ENCODE measurements at regions not wholly inside any gene's neighbourhood (a gene's known extent, or its start where the extent isn't known, plus 50 kb on each side); places are given as distances from the start of the nearest gene placed in this dataset.
"Not testable (repeated sequence)": the region's sequence is repeated elsewhere in the genome, so short reads cannot be mapped to it uniquely, and the experiment has no call there.

DNA sequence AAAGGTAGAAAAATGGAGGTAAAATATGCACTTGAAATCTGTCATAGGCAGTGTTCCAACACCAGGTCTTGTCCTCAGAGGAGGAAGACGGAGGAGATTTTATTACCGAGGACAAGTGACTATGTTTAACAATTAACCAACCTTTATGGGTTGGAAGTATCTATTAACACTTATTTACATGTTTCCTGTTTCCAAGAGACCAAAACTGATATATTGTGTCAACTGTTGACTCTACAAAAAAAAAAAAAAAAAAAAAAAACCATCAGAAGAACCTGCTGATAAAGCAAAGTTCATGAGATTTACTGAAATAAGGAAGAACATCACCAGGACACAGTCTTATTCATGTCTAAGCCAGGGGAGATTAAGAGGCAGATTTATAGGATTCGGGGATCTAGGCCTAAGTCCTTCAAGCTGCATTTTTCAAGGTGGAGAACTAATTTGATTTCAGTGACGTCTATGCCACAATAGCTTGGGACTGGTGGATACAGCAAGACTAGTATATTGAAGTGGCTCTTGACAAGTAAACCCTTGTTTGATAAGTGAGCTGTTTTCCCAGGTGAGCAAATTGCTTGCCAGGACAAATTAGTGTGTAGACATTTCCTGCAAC is 126.6 kb upstream of the NAA20 start:
- no peak for DNase-seq (ENCODE audit: extremely low read depth in 1 of 2, low read depth in 1 of 2)

DNA sequence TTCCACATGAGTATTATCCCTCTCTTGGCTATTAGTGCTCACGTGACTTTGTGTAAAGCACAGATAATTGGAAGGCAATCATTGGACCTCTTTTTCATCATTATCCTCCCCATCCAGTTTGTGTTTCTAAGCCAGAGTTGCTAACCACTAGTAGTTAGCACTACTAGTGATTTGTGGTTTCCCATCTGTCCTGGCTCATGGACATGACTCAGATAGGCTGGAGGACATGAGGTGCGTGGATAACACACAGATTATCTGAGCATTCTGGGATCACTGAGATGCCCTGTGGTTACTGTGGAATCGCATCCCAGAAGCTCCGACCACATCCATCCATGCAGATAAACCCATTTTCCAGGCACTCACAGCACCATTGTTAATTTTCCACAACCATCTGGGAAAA is 123.8 kb upstream of the NAA20 start:
- no peak for DNase-seq (ENCODE audit: extremely low read depth in 1 of 2, low read depth in 1 of 2)

DNA sequence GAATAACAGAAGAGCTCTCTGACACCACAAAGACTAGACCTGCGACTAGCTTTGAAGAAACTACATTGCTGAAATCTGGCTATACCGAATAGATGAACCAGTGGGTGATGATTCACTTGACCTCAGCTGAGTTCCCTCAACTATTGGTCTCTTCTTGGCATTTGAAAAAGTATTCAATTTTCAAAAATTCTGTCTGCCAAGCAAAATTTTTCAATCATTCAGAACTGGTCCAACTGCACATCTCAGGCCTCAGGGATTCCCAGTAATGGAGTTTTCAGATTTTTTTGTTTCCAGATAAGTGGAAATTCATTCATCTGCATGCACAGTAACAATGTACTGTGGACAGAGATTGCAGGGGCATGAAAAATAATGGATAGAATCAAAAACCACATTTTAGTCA is 121.4 kb upstream of the NAA20 start:
- no peak for DNase-seq (ENCODE audit: extremely low read depth in 1 of 2, low read depth in 1 of 2)

- DNase-seq (ENCODE audit: extremely low read depth in 1 of 2, low read depth in 1 of 2): no peak
These were observed 119.3 kb upstream of the NAA20 start for GRCh38 chr20:19897891-19898290.

DNA sequence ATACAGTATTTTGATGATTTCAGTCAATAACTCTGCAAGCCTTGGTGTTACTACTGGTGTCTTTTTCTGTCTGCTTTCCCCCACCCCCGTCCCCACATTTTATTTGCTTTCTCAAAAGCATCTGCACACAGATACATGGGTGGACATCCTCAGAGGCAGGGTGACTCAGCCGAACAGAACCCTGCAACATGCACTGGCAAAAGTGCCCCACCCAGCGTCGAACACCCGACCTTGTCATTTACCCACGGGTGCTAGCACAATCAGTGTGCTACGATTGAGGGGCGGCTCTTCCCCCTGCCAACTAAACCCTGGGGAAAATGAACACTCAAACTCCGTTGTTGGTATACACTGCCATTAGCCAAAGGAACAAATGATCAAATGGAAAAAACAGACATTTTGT is 115.9 kb upstream of the NAA20 start:
- no peak for DNase-seq (ENCODE audit: extremely low read depth in 1 of 2, low read depth in 1 of 2)

- DNase-seq (ENCODE audit: extremely low read depth in 1 of 2, low read depth in 1 of 2): no peak
These were observed 113.9 kb upstream of the NAA20 start for GRCh38 chr20:19903168-19903811.

DNA sequence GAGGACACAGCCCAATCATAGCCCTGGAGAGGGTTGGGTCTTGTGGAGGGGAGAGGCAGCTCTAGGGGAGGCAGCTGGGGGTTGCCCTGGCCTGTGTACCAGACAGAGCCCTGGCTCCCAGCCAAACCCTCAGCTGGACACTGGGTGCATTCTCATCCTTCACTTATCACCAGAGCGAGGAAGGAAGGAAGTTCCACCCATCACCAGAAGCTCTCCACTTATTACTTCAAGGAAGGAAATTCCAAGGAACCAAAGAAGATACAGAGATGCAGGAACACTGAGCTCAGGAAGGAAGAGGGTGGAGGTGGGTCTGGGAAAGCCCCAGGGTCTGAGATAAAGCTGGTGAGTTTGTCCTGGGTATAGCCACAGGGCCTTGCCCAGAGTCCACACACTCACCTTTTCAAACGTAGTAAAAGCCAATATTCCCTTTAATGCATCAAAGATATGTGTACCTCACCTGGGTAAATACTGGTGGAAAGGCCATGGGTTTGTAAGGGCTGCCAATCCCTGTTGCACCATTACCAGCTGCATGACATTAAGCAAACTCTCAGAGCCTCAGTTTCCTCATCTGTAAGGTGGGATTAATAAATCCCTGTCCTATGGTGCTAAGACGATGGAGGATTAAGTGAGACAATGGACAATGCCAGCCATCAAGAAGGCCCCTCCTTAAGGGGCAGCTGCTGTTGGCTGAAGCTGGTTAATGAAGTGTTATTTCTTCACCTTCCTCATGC is 109.7 kb upstream of the NAA20 start:
- DNase-seq (ENCODE audit: extremely low read depth in 1 of 2, low read depth in 1 of 2): no peak

DNA sequence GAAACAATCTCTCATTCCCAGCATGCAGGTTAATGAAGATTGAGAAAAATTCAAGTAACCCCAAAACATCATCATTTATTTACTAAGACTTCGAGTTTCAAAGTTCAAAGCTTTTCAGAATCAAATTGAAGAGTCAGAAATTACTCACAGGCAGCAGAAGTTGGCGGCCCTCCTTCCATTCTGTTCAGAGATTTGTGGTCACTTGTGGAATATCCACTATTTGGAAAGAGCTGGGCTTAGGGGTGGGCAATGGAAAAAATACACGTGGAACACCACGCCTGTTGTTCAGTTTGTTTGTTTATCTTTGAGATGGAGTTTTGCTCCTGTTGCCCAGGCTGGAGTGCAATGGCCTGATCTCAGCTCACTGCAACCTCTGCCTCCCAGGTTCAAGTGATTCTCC is 108.6 kb upstream of the NAA20 start:
- DNase-seq (ENCODE audit: extremely low read depth in 1 of 2, low read depth in 1 of 2): no peak

GRCh38 chr20:19909725-19910124 is 107.4 kb upstream of the NAA20 start:
- DNase-seq (ENCODE audit: extremely low read depth in 1 of 2, low read depth in 1 of 2): no peak

GRCh38 chr20:19911810-19912382 is 105.3 kb upstream of the NAA20 start:
- no peak for DNase-seq (ENCODE audit: extremely low read depth in 1 of 2, low read depth in 1 of 2)

DNA sequence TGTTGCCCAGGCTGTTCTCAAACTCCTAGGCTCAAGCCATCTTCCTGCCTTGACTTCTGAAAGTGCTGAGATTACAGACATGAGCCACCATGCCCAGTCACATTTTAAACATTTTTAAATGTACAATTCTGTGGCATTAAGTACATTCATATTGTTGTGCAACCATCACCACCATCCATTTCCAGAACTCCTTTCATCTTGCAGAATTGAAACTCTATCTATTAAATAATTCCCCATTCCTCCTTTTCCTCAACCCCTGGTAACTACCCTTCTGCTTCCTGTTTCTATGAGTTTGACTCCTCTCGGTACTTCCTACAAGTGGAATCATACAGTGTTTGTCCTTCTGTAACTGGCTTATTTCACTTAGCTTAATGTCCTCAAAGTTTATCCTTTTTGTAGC is 103.8 kb upstream of the NAA20 start:
- DNase-seq (ENCODE audit: extremely low read depth in 1 of 2, low read depth in 1 of 2): no peak

DNA sequence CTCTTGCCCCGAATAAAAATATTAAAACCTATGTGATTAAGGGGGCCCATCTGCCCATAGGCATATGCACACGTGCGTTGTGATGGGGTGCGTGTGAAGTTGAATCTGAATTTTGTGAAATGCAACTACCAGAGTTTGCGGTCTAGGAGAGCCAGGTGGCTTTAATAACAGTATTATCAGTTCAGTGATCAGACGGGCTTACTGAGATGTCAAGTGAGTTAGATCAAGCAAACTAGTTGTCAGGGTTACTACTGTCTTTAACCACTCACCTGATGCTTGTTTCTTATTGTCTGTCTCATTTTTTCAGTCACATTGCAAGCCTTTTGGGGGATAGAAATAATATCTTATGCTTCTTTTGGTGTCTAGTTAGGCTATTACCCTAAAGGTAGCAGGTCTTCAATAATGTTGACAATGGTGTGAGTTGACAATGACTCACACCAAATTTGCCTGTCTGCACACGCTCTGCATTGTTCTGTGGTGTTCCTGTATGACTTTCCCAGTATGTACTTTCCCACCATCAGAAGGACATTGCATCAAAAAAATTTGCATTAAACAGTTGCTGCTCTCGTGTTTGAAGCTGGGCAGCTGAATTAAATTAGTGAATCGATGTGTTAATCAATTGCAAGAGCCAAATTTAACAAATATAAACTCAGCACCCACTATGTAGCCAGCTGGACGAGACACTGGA is 103.1 kb upstream of the NAA20 start:
- no peak for DNase-seq (ENCODE audit: extremely low read depth in 1 of 2, low read depth in 1 of 2)

DNA sequence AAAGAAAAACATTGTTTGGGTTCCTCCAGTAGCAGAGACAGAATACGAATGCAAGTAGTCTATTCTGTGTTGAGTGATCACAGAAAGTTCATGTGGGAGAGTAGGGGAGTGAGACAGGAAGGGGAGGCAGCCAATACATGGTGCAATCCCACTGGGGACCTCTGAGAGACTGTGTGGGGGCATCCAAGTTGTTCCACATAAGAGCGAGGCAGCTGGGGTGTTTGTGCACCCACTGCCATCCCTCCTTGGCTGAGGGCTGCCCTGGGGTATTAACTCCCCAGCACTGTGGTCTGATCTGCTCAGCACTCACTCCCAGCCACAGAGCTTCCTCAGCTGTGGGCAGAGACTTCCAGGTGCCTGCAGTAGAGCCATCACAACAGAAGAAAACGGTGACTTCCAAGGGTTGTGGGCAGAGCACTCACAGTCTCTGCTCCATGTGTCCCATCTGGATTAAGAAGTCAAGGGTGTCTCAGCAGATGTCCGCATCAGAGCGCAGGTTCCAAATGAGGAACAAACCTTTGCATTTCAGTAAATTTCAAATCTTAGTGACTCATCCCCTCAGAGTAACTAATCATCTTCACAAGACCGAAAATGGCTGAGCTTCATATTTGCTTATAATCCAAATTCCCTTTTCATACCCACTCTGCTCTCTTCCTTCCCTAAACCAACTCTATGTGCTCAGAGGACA is 101.9 kb upstream of the NAA20 start:
- no peak for DNase-seq (ENCODE audit: extremely low read depth in 1 of 2, low read depth in 1 of 2)

GRCh38 chr20:19916531-19917485 is 100.4 kb upstream of the NAA20 start:
- DNase-seq (ENCODE audit: extremely low read depth in 1 of 2, low read depth in 1 of 2): no peak

DNA sequence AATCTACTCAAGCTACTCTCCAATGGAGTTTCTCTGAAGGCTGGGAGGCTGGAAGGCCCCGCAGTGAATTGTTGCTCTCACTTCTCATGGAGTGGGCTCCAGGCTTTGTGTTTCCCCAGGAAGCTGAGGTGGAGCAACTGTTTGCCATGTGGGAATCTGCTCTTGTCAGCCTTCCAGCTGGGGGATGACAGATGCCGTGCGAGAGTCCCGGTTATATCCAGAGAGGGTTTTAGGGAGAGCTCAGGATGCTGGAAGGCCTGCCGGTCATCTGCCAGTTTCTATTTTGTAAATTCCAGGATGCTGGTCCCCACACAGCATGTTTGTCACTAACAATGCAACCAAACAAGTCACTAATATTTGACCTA is 98.2 kb upstream of the NAA20 start:
- DNase-seq (ENCODE audit: extremely low read depth in 1 of 2, low read depth in 1 of 2): no peak

DNA sequence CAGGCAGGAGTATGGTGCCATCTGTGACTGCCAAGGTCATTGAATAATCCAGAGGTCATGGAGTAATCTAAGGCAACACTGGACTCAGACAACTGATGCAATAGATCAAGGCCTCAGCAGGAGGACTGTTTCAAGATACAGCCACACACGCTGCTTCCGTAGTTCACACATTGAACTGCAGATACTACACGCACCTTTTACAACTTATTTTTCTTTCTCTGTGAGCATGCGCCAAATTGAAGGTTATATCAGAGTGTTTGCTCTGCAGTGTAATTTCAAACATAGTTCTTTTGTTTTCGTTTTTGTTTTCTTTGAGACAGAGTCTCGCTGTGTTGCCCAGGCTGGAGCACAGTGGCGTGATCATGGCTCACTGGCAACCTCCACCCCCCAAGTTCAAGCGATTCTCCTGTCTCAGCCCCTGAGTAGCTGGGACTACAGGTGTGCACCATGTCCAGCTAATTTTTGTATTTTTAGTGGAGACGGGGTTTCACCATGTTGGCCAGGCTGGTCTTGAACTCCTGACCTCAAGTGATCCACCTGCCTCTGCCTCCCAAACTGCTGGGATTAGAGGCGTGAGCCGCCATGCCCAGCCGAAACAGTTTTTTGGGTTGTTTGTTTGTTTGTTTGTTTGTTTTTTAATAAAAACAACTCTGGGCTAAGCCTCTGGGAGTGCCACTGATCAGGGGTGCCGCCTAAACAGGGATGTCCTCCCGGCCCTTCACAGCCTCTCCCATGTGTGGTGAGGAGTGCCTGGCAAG is 96.6 kb upstream of the NAA20 start:
- DNase-seq (ENCODE audit: extremely low read depth in 1 of 2, low read depth in 1 of 2): no peak

DNA sequence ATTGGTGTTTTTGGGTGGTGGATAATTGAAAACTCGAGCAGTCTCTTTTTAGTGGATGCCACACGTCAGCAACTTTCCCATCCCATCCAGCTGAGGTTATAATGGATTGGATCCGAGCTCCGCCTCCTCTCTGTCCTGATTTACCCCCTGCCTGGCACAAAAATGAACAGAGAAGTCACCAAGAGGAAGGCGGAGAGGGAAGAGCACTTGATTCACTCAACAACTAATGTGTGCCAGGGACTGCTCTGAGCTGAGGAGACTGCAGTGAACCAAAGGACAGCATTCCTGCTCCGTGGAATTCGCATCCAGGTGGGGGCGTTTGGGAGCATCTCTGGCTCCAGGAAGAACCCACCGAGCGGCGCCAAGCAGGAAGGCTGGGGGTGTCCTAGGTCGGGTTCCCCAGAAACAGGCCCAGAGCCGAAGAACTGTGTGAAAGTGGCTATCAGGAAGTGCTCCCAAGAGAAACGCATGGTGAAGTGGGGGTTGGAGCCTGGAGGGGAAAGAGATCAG is 95.8 kb upstream of the NAA20 start:
- no peak for DNase-seq (ENCODE audit: extremely low read depth in 1 of 2, low read depth in 1 of 2)

DNA sequence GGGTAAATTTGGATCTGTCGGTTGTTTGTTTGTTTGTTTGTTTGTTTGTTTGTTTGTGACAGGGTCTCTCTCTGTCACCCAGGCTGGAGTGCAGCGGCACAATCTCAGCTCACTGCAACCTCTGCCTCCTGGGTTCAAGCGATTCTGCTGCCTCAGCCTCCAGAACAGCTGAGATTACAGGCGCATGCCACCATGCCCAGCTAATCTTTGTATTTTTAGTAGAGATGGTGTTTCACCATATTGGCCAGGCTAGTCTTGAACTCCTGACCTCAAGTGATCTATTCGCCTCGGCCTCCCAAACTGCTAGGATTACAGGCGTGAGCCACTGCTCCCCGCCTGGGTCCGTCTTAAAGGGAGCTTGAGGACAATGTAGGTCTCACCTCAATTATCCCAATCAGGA is 95.3 kb upstream of the NAA20 start:
- DNase-seq (ENCODE audit: extremely low read depth in 1 of 2, low read depth in 1 of 2): not testable (repeated sequence)

DNA sequence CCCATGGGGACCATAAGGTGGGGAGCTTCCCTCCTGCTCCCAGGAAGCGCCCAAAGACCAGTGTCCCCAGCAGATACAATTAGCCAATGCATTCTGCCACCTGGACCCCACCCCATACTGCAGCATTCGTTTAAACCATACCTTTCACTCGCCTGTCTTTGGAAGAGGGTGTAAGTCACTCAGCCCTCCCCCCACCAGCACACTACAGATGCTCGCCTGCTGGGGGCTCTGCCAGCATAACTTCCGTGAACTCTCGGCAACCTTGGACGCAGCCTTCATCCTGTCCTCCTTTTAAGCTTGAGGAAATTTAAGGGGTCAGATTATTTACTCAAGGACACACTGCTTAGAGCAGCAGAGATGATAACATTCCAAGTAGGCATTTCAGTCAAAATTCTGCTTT is 94.4 kb upstream of the NAA20 start:
- no peak for DNase-seq (ENCODE audit: extremely low read depth in 1 of 2, low read depth in 1 of 2)

Measured in stimulated activated CD8-positive, alpha-beta memory T cell treated with anti-CD3 and anti-CD28 coated beads, Interleukin-7, amount 100 ng/mL, for 48 hours (primary cell).